ENCODE measurements at regions not wholly inside any gene's neighbourhood (a gene's known extent, or its start where the extent isn't known, plus 50 kb on each side); places are given as distances from the start of the nearest gene placed in this dataset.

- POLR2A ChIA-PET, result no interaction called here
- Histone ChIP-seq H3K27me3 (ENCODE audit: control insufficient read depth, insufficient read depth, low read length) (no peaks in the 10 kb centered on the region), H3K4me3 (ENCODE audit: low read depth, low read length) (no peak overlapping the region), H3K36me3 (ENCODE audit: control insufficient read depth, insufficient read depth, low read length) (no peaks in the 10 kb centered on the region)
- no peak for TF ChIP-seq CTCF (IDR thresholded peaks at IDR 0.05; ENCODE audit: insufficient read depth, low read depth, low read length)
- CTCF ChIA-PET, result no interaction called here
- DNase-seq (ENCODE audit: low read depth), result no peak
Measured at GRCh38 chr12:69054343-69055056, 121.5 kb upstream of the CPM start.

GRCh38 chr12:69055280-69055679, 122.3 kb upstream of the CPM start:
- ChIA-PET CTCF (no interaction called here), POLR2A (no interaction called here)
- Histone ChIP-seq H3K27me3 (ENCODE audit: control insufficient read depth, insufficient read depth, low read length) (no peaks in the 10 kb centered on the region), H3K4me3 (ENCODE audit: low read depth, low read length) (no peak overlapping the region), H3K36me3 (ENCODE audit: control insufficient read depth, insufficient read depth, low read length) (no peaks in the 10 kb centered on the region)
- no peak for TF ChIP-seq CTCF (IDR thresholded peaks at IDR 0.05; ENCODE audit: insufficient read depth, low read depth, low read length)
- no peak for DNase-seq (ENCODE audit: low read depth)

- Histone ChIP-seq H3K27me3 (ENCODE audit: control insufficient read depth, insufficient read depth, low read length) (no peaks in the 10 kb centered on the region), H3K4me3 (ENCODE audit: low read depth, low read length) (no peak overlapping the region), H3K36me3 (ENCODE audit: control insufficient read depth, insufficient read depth, low read length) (no peaks in the 10 kb centered on the region)
- ChIA-PET POLR2A (no interaction called here), CTCF (no interaction called here)
- no peak for TF ChIP-seq CTCF (IDR thresholded peaks at IDR 0.05; ENCODE audit: insufficient read depth, low read depth, low read length)
- no peak for DNase-seq (ENCODE audit: low read depth)
Measured at GRCh38 chr12:69055706-69056105, 122.7 kb upstream of the CPM start.

- H3K4me3 ChIP-seq (ENCODE audit: low read depth, low read length), result no peak overlapping the region
- no peaks in the 10 kb centered on the region for H3K27me3 ChIP-seq (ENCODE audit: control insufficient read depth, insufficient read depth, low read length)
- CTCF ChIA-PET, result interaction anchor here (1.0 to 1.4 kb wide), 2 partner anchors 13 to 50 kb away, joined by 3 to 6 read pairs; no protein-coding TSS in a partner anchor
- POLR2A ChIA-PET, result no interaction called here
- no peak for TF ChIP-seq CTCF (IDR thresholded peaks at IDR 0.05; ENCODE audit: insufficient read depth, low read depth, low read length)
- DNase-seq (ENCODE audit: low read depth), result peak; percentile 34
- no peaks in the 10 kb centered on the region for H3K36me3 ChIP-seq (ENCODE audit: control insufficient read depth, insufficient read depth, low read length)
Measured at GRCh38 chr12:69056743-69057515, 124.0 kb upstream of the CPM start.

- no peak for DNase-seq (ENCODE audit: low read depth)
- Histone ChIP-seq H3K36me3 (ENCODE audit: control insufficient read depth, insufficient read depth, low read length) (no peaks in the 10 kb centered on the region), H3K4me3 (ENCODE audit: low read depth, low read length) (no peak overlapping the region), H3K27me3 (ENCODE audit: control insufficient read depth, insufficient read depth, low read length) (no peaks in the 10 kb centered on the region)
- CTCF ChIA-PET, result interaction anchor here (0.6 to 1.4 kb wide), 2 partner anchors 12 to 158 kb away, joined by 3 to 6 read pairs; no protein-coding TSS in a partner anchor
- TF ChIP-seq CTCF (IDR thresholded peaks at IDR 0.05; ENCODE audit: insufficient read depth, low read depth, low read length), result no peak
- POLR2A ChIA-PET, result no interaction called here
Measured at GRCh38 chr12:69057742-69058141, 124.8 kb upstream of the CPM start.
